ENCODE measurements at regions not wholly inside any gene's neighbourhood (a gene's known extent, or its start where the extent isn't known, plus 50 kb on each side); places are given as distances from the start of the nearest gene placed in this dataset.

DNA sequence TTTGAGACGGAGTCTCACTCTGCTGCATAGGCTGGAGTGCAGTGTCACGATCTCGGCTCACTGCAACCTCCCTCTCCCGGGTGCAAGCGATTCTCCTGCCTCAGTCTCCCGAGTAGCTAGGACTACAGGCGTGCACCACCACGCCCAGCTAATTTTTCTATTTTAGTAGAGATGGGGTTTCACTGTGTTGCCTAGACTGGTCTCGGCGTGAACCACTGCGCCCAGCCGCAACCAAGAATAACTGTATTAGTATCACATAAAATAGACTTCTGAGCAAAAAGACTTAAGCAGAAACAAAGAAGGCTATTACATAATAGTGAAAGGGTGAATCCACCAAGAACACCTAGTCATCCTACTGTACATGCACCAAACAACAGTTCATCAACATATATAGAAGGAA is 67.6 kb upstream of the TFEC start:
- Histone ChIP-seq H3K4me3 (no peak overlapping the region), H3K9me3 (no peaks in the 10 kb centered on the region), H3K4me1 (peaks cover 6% of the 10 kb centered on the region; the same call in 1 of the 3 replicates), H3K4me2 (no peak overlapping the region), H3K27ac (no peak overlapping the region)
- POLR2A ChIA-PET: no interaction called here
- CTCF ChIA-PET: no interaction called here
- no peak for FAIRE-seq
- TF ChIP-seq SMC3 (IDR thresholded peaks at IDR 0.05) (no peak), CHD4 (IDR thresholded peaks at IDR 0.05; ENCODE audit: borderline replicate concordance) (no peak), CBX8 (IDR thresholded peaks at IDR 0.05) (no peak), ZSCAN20 (CRISPR knock-in tag; IDR thresholded peaks at IDR 0.05) (no peak), MAFK (IDR thresholded peaks at IDR 0.05; ENCODE audit: partially characterized antibody) (no peak), NFE2L2 (conservative IDR thresholded peaks at IDR 0.05; ENCODE audit: low read length) (no peak), HDAC2 (IDR thresholded peaks at IDR 0.05) (no peak), RARB (CRISPR knock-in tag; IDR thresholded peaks at IDR 0.05) (no peak), NR3C1 (IDR thresholded peaks at IDR 0.05) (no peak)
- TF ChIP-seq, protein P1, sequence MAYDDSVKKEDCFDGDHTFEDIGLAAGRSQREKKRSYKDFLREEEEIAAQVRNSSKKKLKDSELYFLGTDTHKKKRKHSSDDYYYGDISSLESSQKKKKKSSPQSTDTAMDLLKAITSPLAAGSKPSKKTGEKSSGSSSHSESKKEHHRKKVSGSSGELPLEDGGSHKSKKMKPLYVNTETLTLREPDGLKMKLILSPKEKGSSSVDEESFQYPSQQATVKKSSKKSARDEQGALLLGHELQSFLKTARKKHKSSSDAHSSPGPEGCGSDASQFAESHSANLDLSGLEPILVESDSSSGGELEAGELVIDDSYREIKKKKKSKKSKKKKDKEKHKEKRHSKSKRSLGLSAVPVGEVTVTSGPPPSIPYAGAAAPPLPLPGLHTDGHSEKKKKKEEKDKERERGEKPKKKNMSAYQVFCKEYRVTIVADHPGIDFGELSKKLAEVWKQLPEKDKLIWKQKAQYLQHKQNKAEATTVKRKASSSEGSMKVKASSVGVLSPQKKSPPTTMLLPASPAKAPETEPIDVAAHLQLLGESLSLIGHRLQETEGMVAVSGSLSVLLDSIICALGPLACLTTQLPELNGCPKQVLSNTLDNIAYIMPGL (CRISPR knock-in tag; IDR thresholded peaks at IDR 0.05; ENCODE audit: borderline replicate concordance): no peak
- TF ChIP-seq, protein P2, sequence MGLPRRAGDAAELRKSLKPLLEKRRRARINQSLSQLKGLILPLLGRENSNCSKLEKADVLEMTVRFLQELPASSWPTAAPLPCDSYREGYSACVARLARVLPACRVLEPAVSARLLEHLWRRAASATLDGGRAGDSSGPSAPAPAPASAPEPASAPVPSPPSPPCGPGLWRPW (IDR thresholded peaks at IDR 0.05): no peak
- 89% methylated on average over 12 of the region's 12 CpGs for WGBS (ENCODE audit: missing lambda C conversion rate)
- no peak for ATAC-seq
- DNase-seq (ENCODE audit: low read depth in 1 of 2, low spot score in 1 of 2): no peak

- FAIRE-seq (no peak), ATAC-seq (no peak), DNase-seq (ENCODE audit: low read depth in 1 of 2, low spot score in 1 of 2) (no peak)
- CTCF ChIA-PET: no interaction called here
- no peak overlapping the region for H3K27ac ChIP-seq
- no peak overlapping the region for H3K4me2 ChIP-seq
- H3K9me3 ChIP-seq: no peaks in the 10 kb centered on the region
- no peak overlapping the region for H3K4me3 ChIP-seq
- peaks cover 6% of the 10 kb centered on the region; the same call in 1 of the 3 replicates for H3K4me1 ChIP-seq
- WGBS (ENCODE audit: missing lambda C conversion rate): 63% methylated on average over 2 of the region's 2 CpGs
- POLR2A ChIA-PET: interaction anchor here (0.8 kb wide), 1 partner anchor 19 kb away, joined by 4 read pairs; no protein-coding TSS in a partner anchor
- no peak for TF ChIP-seq NR3C1 (IDR thresholded peaks at IDR 0.05)
- no peak for TF ChIP-seq MYC (IDR thresholded peaks at IDR 0.05; ENCODE audit: borderline replicate concordance, low read length)
- no peak for TF ChIP-seq JUNB (IDR thresholded peaks at IDR 0.05)
- TF ChIP-seq, protein P2 (IDR thresholded peaks at IDR 0.05): no peak
- TF ChIP-seq CBX8 (IDR thresholded peaks at IDR 0.05): no peak
- no peak for TF ChIP-seq E2F6 (IDR thresholded peaks at IDR 0.05; ENCODE audit: borderline replicate concordance, low read depth)
- no peak for TF ChIP-seq RCOR1 (IDR thresholded peaks at IDR 0.05; ENCODE audit: low read depth, low read length)
- TF ChIP-seq TFCP2L1 (CRISPR knock-in tag; IDR thresholded peaks at IDR 0.05): no peak
- TF ChIP-seq BHLHE40 (IDR thresholded peaks at IDR 0.05; ENCODE audit: low read depth, low read length): no peak
- TF ChIP-seq, protein P3, sequence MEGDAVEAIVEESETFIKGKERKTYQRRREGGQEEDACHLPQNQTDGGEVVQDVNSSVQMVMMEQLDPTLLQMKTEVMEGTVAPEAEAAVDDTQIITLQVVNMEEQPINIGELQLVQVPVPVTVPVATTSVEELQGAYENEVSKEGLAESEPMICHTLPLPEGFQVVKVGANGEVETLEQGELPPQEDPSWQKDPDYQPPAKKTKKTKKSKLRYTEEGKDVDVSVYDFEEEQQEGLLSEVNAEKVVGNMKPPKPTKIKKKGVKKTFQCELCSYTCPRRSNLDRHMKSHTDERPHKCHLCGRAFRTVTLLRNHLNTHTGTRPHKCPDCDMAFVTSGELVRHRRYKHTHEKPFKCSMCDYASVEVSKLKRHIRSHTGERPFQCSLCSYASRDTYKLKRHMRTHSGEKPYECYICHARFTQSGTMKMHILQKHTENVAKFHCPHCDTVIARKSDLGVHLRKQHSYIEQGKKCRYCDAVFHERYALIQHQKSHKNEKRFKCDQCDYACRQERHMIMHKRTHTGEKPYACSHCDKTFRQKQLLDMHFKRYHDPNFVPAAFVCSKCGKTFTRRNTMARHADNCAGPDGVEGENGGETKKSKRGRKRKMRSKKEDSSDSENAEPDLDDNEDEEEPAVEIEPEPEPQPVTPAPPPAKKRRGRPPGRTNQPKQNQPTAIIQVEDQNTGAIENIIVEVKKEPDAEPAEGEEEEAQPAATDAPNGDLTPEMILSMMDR (IDR thresholded peaks at IDR 0.05): no peak
- TF ChIP-seq FOSB (CRISPR knock-in tag; IDR thresholded peaks at IDR 0.05): no peak
- no peak for TF ChIP-seq RARB (CRISPR knock-in tag; IDR thresholded peaks at IDR 0.05)
- no peak for TF ChIP-seq MAZ (IDR thresholded peaks at IDR 0.05; ENCODE audit: borderline replicate concordance, low read depth, low read length)
- TF ChIP-seq RAD21 (conservative IDR thresholded peaks at IDR 0.05 in 1 of 2, IDR thresholded peaks at IDR 0.05 in 1 of 2): no peak
- TF ChIP-seq PBX3 (IDR thresholded peaks at IDR 0.05): no peak
- no peak for TF ChIP-seq ZNF302 (CRISPR knock-in tag; IDR thresholded peaks at IDR 0.05)
Measured at GRCh38 chr7:116100626-116101025, 70.1 kb upstream of the TFEC start.
